ENCODE measurements at regions not wholly inside any gene's neighbourhood (a gene's known extent, or its start where the extent isn't known, plus 50 kb on each side); places are given as distances from the start of the nearest gene placed in this dataset.

DNA sequence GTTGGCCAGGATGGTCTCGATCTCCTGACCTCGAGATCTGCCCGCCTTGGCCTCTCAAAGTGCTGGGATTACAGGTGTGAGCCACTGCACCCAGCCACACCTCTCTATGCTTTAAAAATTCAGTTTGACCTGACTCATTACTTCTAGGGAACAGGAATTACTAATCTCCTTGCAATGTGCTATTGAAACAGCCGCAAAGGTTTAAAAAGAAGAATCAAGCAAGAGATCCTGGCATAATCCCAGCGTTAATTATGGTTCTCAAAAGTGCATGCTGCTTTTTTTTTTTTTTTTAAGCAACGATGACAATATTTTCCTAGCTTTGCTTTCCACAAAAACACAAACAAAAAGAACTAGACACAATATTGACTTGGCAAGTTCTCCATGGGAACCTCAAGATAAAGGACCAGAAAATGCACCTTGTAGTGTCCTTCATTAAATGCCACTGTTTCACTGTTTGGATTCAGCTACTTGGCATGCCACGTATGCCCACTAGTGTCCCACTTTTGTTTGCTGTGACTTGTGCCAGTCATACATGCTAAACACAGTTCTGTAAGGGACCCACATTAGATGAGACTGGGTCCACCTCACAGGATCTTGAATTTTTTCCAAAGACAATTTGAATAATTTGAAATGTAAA is 112.6 kb upstream of the PPARGC1A start:
- Mint-ChIP-seq H3K36me3 (ENCODE audit: low read depth) (no peaks in the 10 kb centered on the region), H3K4me3 (no peak overlapping the region), H3K4me1 (peaks cover 8% of the 10 kb centered on the region), H3K27ac (no peak overlapping the region), H3K9me3 (no peaks in the 10 kb centered on the region), H3K27me3 (ENCODE audit: low read depth) (no peaks in the 10 kb centered on the region)
- no peak for TF ChIP-seq CTCF (IDR thresholded peaks at IDR 0.05; ENCODE audit: unreplicated experiment in 3 of 3)

- Mint-ChIP-seq H3K9me3 (no peaks in the 10 kb centered on the region), H3K36me3 (ENCODE audit: low read depth) (no peaks in the 10 kb centered on the region), H3K27me3 (ENCODE audit: low read depth) (no peaks in the 10 kb centered on the region), H3K27ac (no peak overlapping the region), H3K4me3 (no peak overlapping the region), H3K4me1 (peaks cover 8% of the 10 kb centered on the region)
- no peak for TF ChIP-seq CTCF (IDR thresholded peaks at IDR 0.05; ENCODE audit: unreplicated experiment in 3 of 3)
These were observed 111.9 kb upstream of the PPARGC1A start for GRCh38 chr4:24001486-24002329.

- no peak for TF ChIP-seq CTCF (IDR thresholded peaks at IDR 0.05; ENCODE audit: unreplicated experiment in 3 of 3)
- peaks cover 4% of the 10 kb centered on the region for H3K27me3 Mint-ChIP-seq (ENCODE audit: low read depth)
- H3K27ac Mint-ChIP-seq, result no peak overlapping the region
- peaks cover 8% of the 10 kb centered on the region for H3K4me1 Mint-ChIP-seq
- H3K36me3 Mint-ChIP-seq (ENCODE audit: low read depth), result no peaks in the 10 kb centered on the region
- no peak overlapping the region for H3K4me3 Mint-ChIP-seq
- H3K9me3 Mint-ChIP-seq, result no peaks in the 10 kb centered on the region
These were observed 110.6 kb upstream of the PPARGC1A start for GRCh38 chr4:24000470-24000831.

DNA sequence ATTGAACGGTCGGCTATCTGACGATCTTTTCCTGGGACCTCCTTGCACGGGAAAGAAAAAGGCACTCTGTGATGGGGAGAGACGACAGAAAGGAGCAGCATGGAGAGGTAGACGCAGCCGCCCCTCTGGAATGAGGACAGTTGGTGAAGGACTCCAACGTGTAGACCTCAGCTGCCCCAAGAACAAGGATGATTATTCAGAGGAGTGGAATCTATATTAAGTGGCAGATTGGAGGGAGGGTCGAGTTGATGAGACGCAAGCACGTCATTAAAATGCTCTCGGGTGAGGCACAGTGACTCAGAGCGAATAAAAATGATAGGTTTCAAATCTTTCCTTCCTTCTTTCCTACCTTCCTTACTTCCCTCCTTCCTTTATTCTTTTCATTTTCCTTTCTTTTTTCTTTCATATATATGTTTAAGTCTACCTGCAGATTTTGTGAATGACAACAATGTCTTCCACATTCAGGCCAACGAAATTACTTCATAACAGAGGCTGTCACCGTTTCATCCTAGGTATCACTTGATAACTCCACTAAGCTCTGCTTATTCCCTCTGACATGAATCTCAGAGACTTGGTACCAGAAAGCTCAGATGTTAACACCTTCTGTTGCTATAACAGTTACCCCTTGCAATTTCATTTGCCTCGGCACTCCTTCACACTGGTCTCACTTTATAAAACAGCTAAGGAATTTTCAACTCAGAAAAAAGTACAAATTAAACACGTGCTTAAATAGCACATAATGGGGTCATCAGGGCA is 110.0 kb upstream of the PPARGC1A start:
- Mint-ChIP-seq H3K4me3 (no peak overlapping the region), H3K27me3 (ENCODE audit: low read depth) (peaks cover 4% of the 10 kb centered on the region), H3K4me1 (peaks cover 8% of the 10 kb centered on the region), H3K9me3 (no peaks in the 10 kb centered on the region), H3K36me3 (ENCODE audit: low read depth) (no peaks in the 10 kb centered on the region), H3K27ac (no peak overlapping the region)
- no peak for TF ChIP-seq CTCF (IDR thresholded peaks at IDR 0.05; ENCODE audit: unreplicated experiment in 3 of 3)

- H3K27ac Mint-ChIP-seq, result no peak overlapping the region
- H3K27me3 Mint-ChIP-seq (ENCODE audit: low read depth), result peaks cover 4% of the 10 kb centered on the region
- H3K36me3 Mint-ChIP-seq (ENCODE audit: low read depth), result no peaks in the 10 kb centered on the region
- no peak overlapping the region for H3K4me3 Mint-ChIP-seq
- H3K4me1 Mint-ChIP-seq, result no peaks in the 10 kb centered on the region
- TF ChIP-seq CTCF (IDR thresholded peaks at IDR 0.05; ENCODE audit: unreplicated experiment in 3 of 3), result no peak
- H3K9me3 Mint-ChIP-seq, result no peaks in the 10 kb centered on the region
These were observed 103.5 kb upstream of the PPARGC1A start for GRCh38 chr4:23993373-23993772.
